Endothelial cell (in vitro differentiated cells): ENCODE measurements at regions not wholly inside any gene's neighbourhood (a gene's known extent, or its start where the extent isn't known, plus 50 kb on each side); places are given as distances from the start of the nearest gene placed in this dataset.

Experiments used
- DNase-seq: peaks from one replicate; pipeline ENCODE4 v3.0.0; 2021; ENCODE audit warnings: low spot score
- H3K27ac Mint-ChIP-seq: one replicate; pipeline ENCODE4 v1.8.0; 2021; ENCODE audit warnings: mixed read lengths, inconsistent platforms; ENCODE audit not compliant: unreplicated experiment
- H3K27me3 Mint-ChIP-seq: one replicate; pipeline ENCODE4 v1.8.0; 2021; ENCODE audit warnings: mild to moderate bottlenecking, moderate library complexity, mixed read lengths, inconsistent platforms; ENCODE audit not compliant: unreplicated experiment
- H3K36me3 Mint-ChIP-seq: one replicate; pipeline ENCODE4 v1.8.0; 2021; ENCODE audit warnings: mild to moderate bottlenecking, low read depth, mixed read lengths, inconsistent platforms; ENCODE audit not compliant: unreplicated experiment
- H3K4me1 Mint-ChIP-seq: one replicate; pipeline ENCODE4 v1.8.0; 2021; ENCODE audit warnings: mild to moderate bottlenecking, mixed read lengths, inconsistent platforms; ENCODE audit not compliant: unreplicated experiment
- H3K4me3 Mint-ChIP-seq: one replicate; pipeline ENCODE4 v1.8.0; 2021; ENCODE audit warnings: mild to moderate bottlenecking, mixed read lengths, inconsistent platforms; ENCODE audit not compliant: unreplicated experiment
- H3K9me3 Mint-ChIP-seq: one replicate; pipeline ENCODE4 v1.8.0; 2021; ENCODE audit warnings: mixed read lengths, inconsistent platforms; ENCODE audit not compliant: unreplicated experiment
- CTCF ChIP-seq: fragments of 200-600 bp; sonication (generic); IDR thresholded peaks from one replicate; pipeline ENCODE4 v1.5.0; 2021; ENCODE audit warnings: antibody characterized with exemption; ENCODE audit not compliant: unreplicated experiment

- H3K36me3 Mint-ChIP-seq = peaks cover 24% of the 10 kb centered on the region
- no peak for DNase-seq
- H3K4me3 Mint-ChIP-seq = no peak overlapping the region
- H3K27ac Mint-ChIP-seq = no peak overlapping the region
- peaks cover 55% of the 10 kb centered on the region for H3K9me3 Mint-ChIP-seq
- no peak for TF ChIP-seq CTCF
- H3K27me3 Mint-ChIP-seq = peaks cover 22% of the 10 kb centered on the region
- no peaks in the 10 kb centered on the region for H3K4me1 Mint-ChIP-seq
Measured at GRCh38 chr18:78865771-78866310, 113.8 kb upstream of the SALL3 start.

- no peak for DNase-seq
- Mint-ChIP-seq H3K4me3 (no peak overlapping the region), H3K36me3 (peaks cover 14% of the 10 kb centered on the region), H3K9me3 (peaks cover 47% of the 10 kb centered on the region), H3K27me3 (peaks cover 14% of the 10 kb centered on the region), H3K4me1 (no peaks in the 10 kb centered on the region), H3K27ac (no peak overlapping the region)
- no peak for TF ChIP-seq CTCF
Measured at GRCh38 chr18:78867131-78867530, 112.5 kb upstream of the SALL3 start.

GRCh38 chr18:78868330-78869316 lies 111.0 kb upstream of the SALL3 start:
- peaks cover 46% of the 10 kb centered on the region for H3K9me3 Mint-ChIP-seq
- H3K27ac Mint-ChIP-seq = no peak overlapping the region
- H3K4me3 Mint-ChIP-seq = no peak overlapping the region
- peaks cover 7% of the 10 kb centered on the region for H3K27me3 Mint-ChIP-seq
- no peak for DNase-seq
- peaks cover 7% of the 10 kb centered on the region for H3K36me3 Mint-ChIP-seq
- TF ChIP-seq CTCF = no peak
- H3K4me1 Mint-ChIP-seq = no peaks in the 10 kb centered on the region

- H3K4me1 Mint-ChIP-seq = no peaks in the 10 kb centered on the region
- peaks cover 8% of the 10 kb centered on the region for H3K36me3 Mint-ChIP-seq
- peaks cover 4% of the 10 kb centered on the region for H3K27me3 Mint-ChIP-seq
- peaks cover 36% of the 10 kb centered on the region for H3K9me3 Mint-ChIP-seq
- no peak for TF ChIP-seq CTCF
- no peak for DNase-seq
- H3K27ac Mint-ChIP-seq = no peak overlapping the region
- H3K4me3 Mint-ChIP-seq = no peak overlapping the region
Measured at GRCh38 chr18:78871618-78872017, 108.0 kb upstream of the SALL3 start.
